ENCODE measurements at regions not wholly inside any gene's neighbourhood (a gene's known extent, or its start where the extent isn't known, plus 50 kb on each side); places are given as distances from the start of the nearest gene placed in this dataset.

GRCh38 chr11:33944345-33944692 is 52.4 kb upstream of the LMO2 start:
- no peak for DNase-seq (ENCODE audit: low read depth)
- no peak overlapping the region for H3K4me3 ChIP-seq (ENCODE audit: low read depth, low read length)
- TF ChIP-seq CTCF (IDR thresholded peaks at IDR 0.05; ENCODE audit: low read depth, low read length, missing control alignments) = no peak

GRCh38 chr11:33942954-33943353 is 51.1 kb upstream of the LMO2 start:
- H3K4me3 ChIP-seq (ENCODE audit: low read depth, low read length) = peak overlapping the region; percentile 31; the same call in 1 of the 2 replicates
- DNase-seq (ENCODE audit: low read depth) = peak; percentile 64
- no peak for TF ChIP-seq CTCF (IDR thresholded peaks at IDR 0.05; ENCODE audit: low read depth, low read length, missing control alignments)

- no peak for DNase-seq (ENCODE audit: low read depth)
- no peak for TF ChIP-seq CTCF (IDR thresholded peaks at IDR 0.05; ENCODE audit: low read depth, low read length, missing control alignments)
Observed at GRCh38 chr11:33941637-33942160, 49.8 kb upstream of the LMO2 start.

More at GRCh38 chr11:33941637-33942160, 49.8 kb upstream of the LMO2 start:
- H3K4me3 ChIP-seq (ENCODE audit: low read depth, low read length) = peak overlapping the region; percentile 31
